ENCODE measurements at regions not wholly inside any gene's neighbourhood (a gene's known extent, or its start where the extent isn't known, plus 50 kb on each side); places are given as distances from the start of the nearest gene placed in this dataset.

DNA sequence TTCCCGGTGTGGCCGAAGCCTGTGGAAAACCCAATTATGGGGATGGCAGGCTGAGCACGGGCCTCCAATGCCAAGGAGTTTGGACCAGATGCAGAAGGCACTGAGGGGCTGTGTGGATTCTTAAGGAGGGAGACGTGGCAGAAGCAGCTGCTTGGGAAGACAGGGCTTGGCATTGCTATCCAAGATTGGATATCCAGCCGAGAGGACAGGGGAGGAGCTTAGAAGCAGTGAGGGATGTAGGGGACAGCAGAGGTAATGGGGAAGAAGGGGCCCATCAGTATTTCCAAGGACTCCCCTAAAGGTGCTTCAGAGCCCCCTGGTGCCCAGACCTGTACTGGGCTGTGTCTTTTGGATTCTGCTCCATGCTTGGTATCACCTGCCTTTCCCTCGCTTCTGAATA, 112.8 kb upstream of the TLE3 start:
- no peak for ATAC-seq (ENCODE audit: low read depth)
- WGBS, 2 experiments (ENCODE audit: extremely low coverage in 2 of 2, insufficient read length in 1 of 2), result no CpG with 5 or more reads among the region's 6 CpGs
- H3K4me1 ChIP-seq (ENCODE audit: control insufficient read depth, insufficient read depth, low read length), result no peaks in the 10 kb centered on the region
- no peak overlapping the region for H2BK5ac ChIP-seq (ENCODE audit: low read depth, low read length, poor library complexity, severe bottlenecking)
- H4K8ac ChIP-seq (ENCODE audit: low read depth in 2 of 2, low read length in 2 of 2), result no peak overlapping the region
- no peak overlapping the region for H2BK120ac ChIP-seq (ENCODE audit: low read depth, low read length)
- H3K79me1 ChIP-seq (ENCODE audit: low read depth in 1 of 2, low read length in 2 of 2), result no peaks in the 10 kb centered on the region
- H2AK9ac ChIP-seq (replicated peaks; ENCODE audit: low read depth, low read length, poor library complexity), result no peak overlapping the region
- CTCF ChIA-PET, result no interaction called here
- dilution Hi-C loops (cut with HindIII; ENCODE audit: low sequenced_read_pairs, unreplicated experiment), result no loop called here
- DNase-seq, result no peak
- H3K14ac ChIP-seq (replicated peaks; ENCODE audit: low read depth, low read length), result no peak overlapping the region
- H2BK15ac ChIP-seq (ENCODE audit: low read depth, low read length), result no peak overlapping the region
- H2AFZ ChIP-seq (replicated peaks; ENCODE audit: low read length, poor library complexity), result no peak overlapping the region
- H3K9me1 ChIP-seq (ENCODE audit: insufficient read depth, low read length), result no peaks in the 10 kb centered on the region
- no peaks in the 10 kb centered on the region for H3K9me3 ChIP-seq (ENCODE audit: control insufficient read depth, insufficient read depth, low read length)
- no peak overlapping the region for H3K27ac ChIP-seq (ENCODE audit: insufficient read depth, low read length)
- no peak overlapping the region for H2BK20ac ChIP-seq (ENCODE audit: low read depth, low read length)
- BruUV-seq (replicated peaks), result no TSS peak
- no peak overlapping the region for H3K18ac ChIP-seq (ENCODE audit: low read depth, low read length)
- in situ Hi-C loops (cut with MboI; ENCODE audit: low sequenced_read_pairs), result no loop called here
- H3K4me2 ChIP-seq (ENCODE audit: low read depth, low read length), result no peak overlapping the region
- H2AK5ac ChIP-seq (ENCODE audit: low read depth, low read length), result no peak overlapping the region
- no peak overlapping the region for H4K91ac ChIP-seq (ENCODE audit: insufficient read depth, low read depth, low read length)
- no peak overlapping the region for H3K56ac ChIP-seq (ENCODE audit: extremely low read depth, insufficient read depth, low read length)
- H3K4ac ChIP-seq (ENCODE audit: low read depth, low read length), result no peak overlapping the region
- H3K27me3 ChIP-seq (ENCODE audit: control insufficient read depth, insufficient read depth, low read length), result peaks cover 66% of the 10 kb centered on the region
- POLR2A ChIA-PET (ENCODE audit: unreplicated experiment), result no interaction called here
- no peak overlapping the region for H3K23ac ChIP-seq (ENCODE audit: low read depth, low read length)
- intact Hi-C loops (cut with micrococcal nuclease), result no loop called here
- no peaks in the 10 kb centered on the region for H4K20me1 ChIP-seq (ENCODE audit: insufficient read depth, low read length)
- no peaks in the 10 kb centered on the region for H3K36me3 ChIP-seq (ENCODE audit: control insufficient read depth, insufficient read depth, low read length)
- no peak for TF ChIP-seq POLR2A (IDR thresholded peaks at IDR 0.05; ENCODE audit: low read depth, low read length)
- no peak overlapping the region for H3K4me3 ChIP-seq (ENCODE audit: insufficient read depth, low read depth, low read length)
- H3K9ac ChIP-seq (ENCODE audit: low read depth, low read length), result no peak overlapping the region
- no peak overlapping the region for H4K5ac ChIP-seq (ENCODE audit: low read depth, low read length)
